GM21447 (cell line): ENCODE measurements at regions not wholly inside any gene's neighbourhood (a gene's known extent, or its start where the extent isn't known, plus 50 kb on each side); places are given as distances from the start of the nearest gene placed in this dataset.
A peak's percentile ranks its signal among the peaks of the same experiment; 100 is the strongest.
"Not testable (repeated sequence)": the region's sequence is repeated elsewhere in the genome, so short reads cannot be mapped to it uniquely, and the experiment has no call there.

Experiments used
- ATAC-seq: cut with Tn5 transposase; IDR thresholded peaks from one replicate; pipeline ENCODE4 v1.9.1; 2021; ENCODE audit not compliant: unreplicated experiment

DNA sequence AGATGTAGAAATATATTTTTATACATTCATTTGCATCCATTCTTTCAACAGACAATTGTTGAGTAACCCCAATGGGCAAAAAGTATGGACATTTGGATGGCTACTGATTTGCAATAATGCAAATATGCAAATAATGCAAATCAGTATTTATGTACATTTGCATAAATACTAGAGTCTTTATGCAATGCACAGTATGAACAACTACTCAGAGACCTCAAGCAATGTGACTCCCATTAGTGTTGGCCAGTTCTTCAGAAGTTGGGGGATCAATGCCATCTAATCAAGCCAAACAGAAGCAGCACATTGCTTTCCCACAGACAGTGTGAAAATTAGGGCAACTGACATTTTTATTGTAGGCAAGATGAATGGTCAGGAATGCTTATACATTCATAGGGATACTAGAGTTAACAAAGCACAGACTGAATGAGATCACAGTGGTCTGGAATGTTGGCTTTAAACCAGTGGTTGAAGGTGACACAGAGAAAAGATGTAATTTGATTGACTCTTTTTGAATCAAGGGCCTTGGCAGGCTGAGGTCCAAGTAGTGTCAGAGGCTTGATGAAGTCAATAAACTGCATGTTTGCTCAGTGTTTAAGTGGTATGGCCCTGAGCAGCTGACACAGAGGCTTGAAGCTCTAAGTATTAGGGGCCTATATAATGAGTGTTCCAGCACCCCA lies 256.6 kb downstream of the CTH start:
- no peak for ATAC-seq

DNA sequence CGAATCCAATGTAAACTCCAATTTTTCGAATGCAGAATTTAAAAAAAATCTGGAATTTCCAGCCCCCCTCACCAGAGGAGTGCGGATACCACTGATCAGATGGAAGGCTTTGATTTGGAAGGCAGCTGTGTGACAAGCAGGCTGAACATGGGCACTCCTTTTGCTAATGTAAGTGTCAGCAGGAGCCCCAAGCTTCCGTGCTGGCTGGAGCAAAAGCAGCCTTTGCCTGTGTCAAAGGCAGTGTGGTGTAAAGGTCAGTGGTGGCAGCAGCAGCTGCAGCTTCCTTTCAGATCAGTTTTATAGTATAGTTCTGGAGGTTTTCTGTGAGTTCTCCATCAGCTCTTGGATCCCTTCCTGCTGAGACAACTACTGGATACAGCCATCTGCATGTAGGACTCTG lies 259.9 kb downstream of the CTH start:
- ATAC-seq: no peak

DNA sequence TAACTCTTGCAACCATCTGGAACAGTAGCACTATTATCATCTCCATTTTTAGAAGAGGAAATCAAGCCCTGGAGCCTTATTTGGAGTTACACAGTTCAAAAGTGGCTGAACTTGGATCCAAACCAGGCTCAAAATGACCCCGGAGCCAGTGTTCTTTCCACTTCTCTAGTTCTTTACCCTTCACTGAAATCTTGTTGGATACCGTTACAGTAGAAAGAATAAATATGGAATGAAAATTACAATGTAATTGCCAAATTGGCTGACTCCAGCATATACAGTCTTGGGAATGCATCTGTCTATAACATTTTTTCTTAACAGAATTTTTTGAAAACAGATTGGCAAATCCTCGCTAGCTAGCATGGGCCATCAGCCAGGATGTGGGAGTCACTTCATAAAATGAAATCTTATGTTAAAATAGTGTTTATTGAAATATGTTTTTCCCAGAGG lies 261.4 kb downstream of the CTH start:
- no peak for ATAC-seq

DNA sequence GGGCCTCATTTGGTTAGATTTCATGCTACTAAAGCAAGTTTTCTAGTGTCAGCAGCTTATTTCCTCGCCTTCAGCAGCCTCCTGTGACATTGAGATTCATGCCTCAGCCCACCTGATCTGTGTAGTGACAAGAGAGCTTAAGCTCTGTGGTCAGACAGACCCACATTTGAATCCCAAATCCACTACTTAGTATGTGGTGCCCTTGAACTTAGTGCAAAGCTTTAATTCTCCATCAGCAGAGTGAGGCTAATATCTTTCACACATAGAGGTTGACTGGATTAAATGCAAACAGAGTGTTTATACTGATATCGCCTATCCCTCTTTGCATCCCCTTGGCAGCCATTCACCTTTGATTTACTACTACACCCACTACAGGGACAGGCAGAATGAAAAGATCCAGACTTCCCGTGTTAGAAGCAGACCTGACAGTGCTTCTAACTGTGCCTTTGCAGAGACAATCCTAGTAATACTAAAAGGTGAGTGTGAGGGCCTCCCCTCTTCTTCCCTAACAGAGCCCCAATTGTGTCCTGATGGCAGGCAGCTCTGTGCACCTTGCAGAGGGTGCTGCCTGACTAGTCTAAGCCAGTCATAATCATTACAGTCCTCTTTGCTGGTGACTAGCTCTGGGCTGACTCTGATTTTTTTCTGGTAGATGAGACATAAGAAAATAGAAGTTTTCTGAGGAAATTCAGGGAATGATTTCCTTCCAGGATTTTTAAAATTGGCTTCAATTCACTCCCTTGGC lies 264.0 kb downstream of the CTH start:
- no peak for ATAC-seq

DNA sequence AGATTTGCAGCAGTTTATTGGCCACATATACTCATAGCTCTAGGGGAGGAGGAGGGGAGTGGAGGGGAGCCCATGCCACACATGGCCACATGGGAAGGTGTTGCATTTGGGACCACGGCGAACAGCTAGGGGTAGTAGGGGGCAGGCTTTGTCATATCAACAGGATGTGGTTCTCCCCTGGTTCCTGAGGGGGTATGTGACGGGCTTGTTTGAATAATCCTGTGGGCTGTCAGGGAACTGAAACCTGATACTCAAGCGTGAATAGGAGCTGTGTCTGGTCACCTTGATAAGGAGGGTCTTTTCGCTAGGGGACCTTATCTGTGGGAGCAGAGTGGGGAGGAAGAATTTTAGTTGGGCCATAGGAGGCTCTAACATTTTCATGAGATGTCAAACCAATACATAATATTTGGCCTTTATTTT lies 264.7 kb downstream of the CTH start:
- peak; percentile 84 for ATAC-seq

DNA sequence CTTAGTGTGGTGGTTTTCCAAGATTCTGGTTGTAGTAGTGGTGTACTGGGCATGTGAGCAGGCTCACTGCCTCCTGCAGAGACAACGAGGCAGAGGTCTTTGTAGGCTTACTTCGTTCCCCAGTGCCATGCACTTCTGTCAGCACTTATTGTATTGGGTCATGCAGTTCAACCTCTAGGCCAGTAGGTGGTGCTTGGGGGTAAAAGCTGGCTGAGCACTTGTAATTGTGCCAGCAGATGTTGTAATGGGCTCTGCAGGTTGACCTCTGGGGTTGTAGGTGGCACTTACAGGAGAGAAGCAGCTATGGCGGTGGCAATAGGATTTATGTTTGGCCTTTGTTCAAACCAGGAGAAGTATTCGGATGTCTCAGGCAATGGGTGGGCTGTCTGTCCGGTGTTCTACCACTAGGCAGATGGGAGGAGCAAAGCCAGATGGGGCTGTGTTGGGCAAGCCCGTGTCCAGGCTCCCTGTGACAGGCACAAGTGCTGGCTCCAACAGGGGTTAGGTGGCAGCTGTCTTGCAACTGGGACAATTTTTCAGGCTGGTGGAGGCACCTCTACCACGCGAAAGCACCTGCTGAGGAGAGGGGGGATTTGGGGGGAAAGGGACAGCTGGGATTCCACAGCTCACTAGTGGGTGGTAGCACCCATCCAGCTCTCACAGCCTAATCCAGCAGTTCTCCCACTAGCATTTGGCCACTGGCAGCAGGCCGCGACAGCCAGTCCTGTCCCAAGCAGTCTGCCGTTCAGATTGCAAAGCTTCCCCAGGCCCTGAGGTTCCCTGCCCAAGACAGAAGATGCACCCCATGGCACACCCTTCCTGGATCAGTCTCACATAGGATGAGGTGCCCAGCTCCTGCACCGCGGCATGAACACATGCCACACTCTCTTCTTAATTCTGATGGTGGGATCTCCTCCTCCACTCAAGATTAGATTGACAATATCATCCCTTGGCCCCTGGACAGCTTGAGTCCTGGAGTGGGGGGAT lies 274.5 kb downstream of the CTH start:
- ATAC-seq: peak; percentile 99

DNA sequence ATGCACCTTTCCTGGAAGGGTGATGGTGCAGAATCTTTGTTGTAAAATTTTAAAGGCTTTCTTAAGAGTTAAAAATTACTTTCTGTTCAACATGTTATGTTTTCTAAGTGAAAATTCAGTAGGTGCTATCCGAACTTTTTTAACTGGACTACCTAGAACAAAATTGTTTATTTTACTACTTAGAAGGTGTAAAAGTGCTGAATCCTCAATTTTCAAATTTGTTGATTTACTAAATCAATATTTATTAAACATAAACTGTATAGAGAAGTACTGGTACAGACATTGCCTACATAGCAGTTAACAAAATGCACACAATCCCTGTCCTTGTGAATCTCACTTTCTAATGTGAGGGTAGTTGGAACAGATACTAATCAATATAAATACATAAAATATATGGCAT lies 277.5 kb downstream of the CTH start:
- no peak for ATAC-seq

DNA sequence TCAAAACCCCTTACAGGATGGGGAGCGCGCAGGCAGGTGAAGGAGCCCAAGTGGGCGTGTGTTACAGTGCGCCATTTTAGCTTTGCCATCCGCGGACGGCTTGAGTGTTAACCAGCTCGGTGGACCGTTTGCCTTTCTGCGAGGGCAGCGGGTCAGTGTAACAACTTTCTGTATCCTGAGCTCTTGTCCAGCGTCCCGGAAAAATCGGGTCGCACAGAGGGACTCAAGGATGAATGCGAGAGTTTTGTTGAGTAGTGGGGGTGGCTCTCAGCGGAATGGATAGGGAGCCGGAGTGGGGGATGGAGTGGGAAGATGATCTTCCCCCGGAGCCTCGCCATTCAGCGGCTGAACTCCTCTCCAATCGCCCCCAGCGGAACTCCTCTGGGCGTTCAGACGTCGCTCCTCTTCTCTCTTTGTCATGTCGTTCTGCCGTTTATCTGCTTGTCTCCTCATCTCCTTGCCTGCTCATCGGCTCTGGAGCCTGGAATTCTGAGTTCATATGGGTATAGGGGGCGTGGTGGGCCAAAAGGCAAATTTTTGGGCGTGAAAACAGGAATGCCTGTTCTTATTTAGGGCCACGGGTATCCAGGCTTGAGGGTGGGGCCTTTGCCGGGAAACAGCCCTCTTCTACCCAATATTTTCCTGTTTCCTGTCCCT lies 295.4 kb downstream of the CTH start:
- no peak for ATAC-seq

DNA sequence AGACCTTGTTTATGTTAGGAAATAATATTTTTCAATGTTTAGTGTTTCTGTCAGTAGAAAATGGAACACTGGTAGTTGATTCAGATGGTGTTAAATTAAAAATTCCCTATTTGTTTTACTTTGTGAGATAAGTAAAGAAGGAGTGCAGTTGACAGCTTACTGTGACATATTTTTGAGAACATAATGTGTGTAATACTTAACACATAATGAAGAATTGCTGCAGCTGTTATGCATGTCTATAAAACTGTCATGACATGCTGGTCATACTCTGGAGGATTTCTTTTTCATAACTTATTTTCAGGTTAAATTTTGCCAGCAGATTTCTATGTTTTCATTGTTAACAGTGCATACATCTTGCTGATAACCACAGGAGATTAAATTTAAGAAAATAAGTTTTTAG lies 296.1 kb downstream of the CTH start:
- ATAC-seq: no peak

DNA sequence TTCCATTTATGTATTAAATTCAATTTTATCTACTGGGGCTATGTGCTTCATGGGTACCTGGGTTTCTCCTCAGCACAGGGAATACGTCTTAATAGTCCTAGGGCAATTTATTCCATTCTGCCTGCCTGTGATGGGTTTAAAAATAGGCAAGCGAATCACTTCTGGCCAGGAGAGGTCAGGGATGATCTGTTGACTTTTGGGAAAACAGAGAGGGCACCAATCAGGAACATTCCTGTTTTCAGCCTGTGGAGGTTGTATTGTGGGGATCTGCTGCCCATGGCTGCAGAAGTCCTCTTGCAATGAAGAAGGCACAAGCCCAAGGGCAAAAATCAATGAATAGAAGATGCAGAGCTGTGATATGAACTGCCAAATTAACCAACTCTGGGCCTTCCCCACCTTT lies 303.1 kb downstream of the CTH start:
- ATAC-seq: no peak

DNA sequence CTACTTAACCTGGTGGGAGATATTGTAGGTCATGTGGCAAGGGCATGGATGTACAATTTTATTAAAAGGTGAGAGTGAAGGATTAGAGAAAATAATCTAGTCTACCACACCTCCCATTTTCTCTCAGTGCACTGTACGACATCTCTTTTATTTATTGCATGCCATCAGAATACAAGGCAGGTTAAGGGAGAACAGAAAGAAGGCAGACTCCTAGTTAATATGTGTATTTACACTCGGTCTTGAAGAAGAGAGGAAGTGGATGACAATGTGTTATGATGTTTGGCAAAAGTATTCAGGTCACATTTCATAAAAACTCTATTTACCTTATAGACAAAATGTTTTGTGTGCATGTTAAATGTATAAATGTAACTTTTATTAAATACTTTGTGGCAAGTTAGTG lies 306.1 kb downstream of the CTH start:
- ATAC-seq: no peak

DNA sequence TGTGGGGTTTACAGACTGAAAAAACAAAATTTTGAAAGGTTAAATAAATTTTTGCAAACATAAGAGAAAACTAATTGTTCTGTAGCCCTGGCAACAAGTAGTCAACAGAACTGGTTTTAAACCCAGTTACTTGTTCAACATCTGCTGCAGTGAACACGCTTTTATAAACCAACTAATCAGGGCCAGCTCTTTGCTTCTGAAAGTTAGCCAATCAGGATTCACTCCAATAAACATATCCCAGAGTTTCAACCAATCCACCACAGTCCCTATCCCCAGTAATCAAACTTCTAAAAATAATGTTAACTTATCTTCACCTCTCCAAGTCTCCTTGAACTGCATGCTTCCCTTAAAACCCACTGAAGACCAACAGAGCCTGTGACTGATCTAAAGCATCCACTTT lies 306.6 kb downstream of the CTH start:
- no peak for ATAC-seq

DNA sequence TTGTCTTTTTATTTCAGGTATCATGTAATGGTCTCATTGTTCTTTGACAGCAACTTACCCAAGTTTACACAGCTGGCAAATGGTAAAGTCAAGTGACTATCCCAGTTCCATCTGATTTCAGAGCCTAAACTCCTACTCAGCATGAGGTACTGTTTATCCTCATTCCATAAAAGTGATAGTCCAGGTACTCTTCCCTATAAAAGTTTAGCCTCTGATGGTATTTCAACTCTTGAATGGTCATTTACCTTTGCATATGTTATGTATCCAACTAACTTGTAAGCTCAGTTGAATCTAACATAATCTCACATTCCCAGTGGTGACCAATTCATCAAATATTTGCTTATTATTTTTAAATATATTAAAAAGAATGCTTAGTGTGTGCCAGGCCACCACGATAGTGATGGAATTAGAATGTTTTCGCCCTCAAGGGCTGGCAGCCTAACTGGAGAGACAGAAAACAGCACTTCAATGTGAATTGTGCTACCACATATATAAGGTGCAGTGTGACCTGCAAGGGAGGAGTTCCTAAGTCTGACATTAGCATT lies 307.1 kb downstream of the CTH start:
- no peak for ATAC-seq

DNA sequence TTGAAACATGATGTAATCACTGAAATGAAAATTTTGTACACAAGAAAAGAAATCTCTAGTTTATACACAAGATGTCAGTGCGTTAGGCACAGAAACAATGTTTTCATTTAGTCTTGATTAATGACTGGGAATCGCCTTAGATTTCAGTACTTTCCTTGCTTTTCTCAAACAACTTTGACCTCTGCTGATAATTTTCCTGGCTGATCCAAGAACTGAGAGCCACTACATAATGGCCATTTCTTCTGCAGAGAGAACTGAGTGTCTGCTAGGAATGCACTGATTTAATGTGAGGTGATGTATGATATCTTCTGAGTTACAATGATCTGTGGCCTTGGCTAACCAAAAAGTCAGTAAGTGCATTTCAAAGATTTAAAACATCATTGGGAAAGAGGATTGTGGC lies 308.1 kb downstream of the CTH start:
- no peak for ATAC-seq

DNA sequence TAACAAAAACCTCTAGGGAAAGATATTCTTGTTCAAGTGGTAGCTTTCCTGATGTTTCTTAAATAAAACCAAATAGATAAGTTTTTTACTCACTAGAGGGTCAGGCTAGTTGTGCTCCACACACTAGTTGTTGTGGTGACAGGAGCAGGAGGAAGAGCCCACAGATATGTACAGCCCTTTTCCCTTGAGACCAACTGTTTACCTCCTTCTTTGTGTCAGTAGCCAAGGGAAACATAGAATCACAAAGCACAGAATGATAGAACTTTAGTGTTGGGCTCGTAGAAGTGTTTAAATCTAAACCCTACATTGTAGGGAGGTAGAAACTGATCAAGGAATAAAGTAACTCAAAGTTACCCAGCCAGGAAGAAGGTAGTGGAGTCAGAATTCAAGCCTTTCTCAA lies 309.0 kb downstream of the CTH start:
- no peak for ATAC-seq

DNA sequence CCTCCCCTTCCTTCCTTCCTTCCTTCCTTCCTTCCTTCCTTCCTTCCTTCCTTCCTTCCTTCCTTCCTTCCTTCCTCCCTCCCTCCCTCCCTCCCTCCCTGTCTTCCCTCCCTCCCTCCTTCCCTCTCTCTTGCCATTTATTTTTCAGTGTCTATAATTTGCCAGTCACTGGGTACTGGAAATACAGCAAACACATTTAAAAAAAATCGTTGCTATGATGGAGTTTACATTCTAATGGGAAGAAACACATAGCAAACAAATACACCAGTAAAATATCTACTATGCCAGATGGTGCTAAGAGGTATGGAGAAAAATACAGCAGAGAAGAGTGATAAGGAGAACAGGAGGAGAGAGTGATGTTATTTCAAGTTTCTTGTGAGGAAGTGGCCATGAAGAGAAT lies 309.5 kb downstream of the CTH start:
- no peak for ATAC-seq

DNA sequence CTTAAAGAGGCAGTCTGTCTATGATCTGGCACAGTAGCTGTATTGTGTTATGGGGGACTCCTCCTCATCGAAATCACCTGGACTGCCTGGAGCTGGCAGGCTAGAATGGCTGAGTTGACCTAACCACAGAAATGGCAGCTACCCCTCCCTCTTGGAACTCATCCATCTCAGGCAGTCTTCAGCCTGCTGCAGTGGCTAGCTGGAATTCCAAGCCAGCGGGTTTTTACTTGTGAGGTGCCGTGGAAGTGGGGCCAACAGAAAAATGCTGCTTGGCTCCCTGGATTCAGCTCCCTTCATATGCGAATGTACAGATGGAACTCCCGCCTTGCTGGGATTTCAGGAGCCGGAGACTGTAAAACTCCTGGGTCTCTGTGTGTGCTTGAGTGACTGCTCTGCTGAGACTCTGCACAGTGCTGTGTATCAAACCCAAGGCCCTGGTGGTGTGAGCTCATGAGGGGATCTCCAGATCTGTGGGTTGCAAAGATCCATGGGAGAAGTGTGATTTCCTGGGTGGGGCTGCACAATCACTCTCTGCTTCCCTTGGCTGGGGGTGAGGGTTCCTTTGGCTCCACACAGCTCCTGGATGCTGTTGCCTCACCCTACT lies 316.9 kb downstream of the CTH start:
- ATAC-seq: no peak

DNA sequence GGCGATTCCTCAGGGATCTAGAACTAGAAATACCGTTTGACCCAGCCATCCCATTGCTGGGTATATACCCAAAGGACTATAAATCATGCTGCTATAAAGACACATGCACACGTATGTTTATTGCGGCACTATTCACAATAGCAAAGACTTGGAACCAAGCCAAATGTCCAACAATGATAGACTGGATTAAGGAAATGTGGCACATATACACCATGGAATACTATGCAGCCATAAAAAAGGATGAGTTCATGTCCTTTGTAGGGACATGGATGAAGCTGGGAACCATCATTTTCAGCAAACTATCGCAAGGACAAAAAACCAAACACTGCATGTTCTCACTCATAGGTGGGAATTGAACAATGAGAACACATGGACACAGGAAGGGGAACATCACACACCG lies 311.1 kb downstream of the PTGER3 start:
- ATAC-seq: not testable (repeated sequence)

DNA sequence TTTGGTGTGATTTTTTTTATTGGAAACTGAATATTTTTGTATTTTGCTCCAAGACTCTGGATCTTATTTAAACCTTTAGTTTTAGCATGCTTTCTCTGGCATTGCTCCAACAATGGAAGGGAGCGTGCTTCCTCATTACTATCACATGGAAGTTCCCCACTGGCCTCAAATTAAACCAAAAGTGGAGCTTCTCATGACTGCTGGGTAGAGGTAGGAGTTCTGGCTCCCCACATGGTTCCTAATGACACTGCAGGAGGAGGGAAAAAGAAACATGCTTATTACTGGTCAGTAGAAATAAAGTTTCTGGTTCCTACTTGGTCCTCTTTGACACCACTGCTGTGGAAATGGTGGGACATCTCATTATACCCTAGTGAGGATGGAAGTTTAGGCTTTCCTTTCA lies 310.5 kb downstream of the PTGER3 start:
- ATAC-seq: no peak

DNA sequence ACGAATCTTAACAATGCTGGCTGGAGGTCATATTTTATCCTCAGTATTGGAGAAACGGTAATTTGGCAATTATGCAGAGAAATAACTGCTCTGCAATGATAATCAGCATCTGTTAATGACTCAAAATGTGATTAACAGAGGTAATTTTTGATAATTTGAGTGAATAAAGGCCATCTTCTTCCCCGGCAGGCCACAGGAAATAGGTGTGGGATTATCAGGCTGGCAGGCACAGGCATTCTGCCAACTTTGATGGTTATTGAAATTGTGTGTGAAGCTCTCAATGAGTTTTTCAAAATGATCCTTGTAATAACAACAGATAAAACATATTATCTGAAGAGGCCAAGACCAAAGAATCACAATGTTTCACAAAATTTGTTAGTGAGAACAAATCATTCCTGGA lies 309.0 kb downstream of the PTGER3 start:
- no peak for ATAC-seq
